ENCODE measurements at regions not wholly inside any gene's neighbourhood (a gene's known extent, or its start where the extent isn't known, plus 50 kb on each side); places are given as distances from the start of the nearest gene placed in this dataset.
A peak's percentile ranks its signal among the peaks of the same experiment; 100 is the strongest.

DNA sequence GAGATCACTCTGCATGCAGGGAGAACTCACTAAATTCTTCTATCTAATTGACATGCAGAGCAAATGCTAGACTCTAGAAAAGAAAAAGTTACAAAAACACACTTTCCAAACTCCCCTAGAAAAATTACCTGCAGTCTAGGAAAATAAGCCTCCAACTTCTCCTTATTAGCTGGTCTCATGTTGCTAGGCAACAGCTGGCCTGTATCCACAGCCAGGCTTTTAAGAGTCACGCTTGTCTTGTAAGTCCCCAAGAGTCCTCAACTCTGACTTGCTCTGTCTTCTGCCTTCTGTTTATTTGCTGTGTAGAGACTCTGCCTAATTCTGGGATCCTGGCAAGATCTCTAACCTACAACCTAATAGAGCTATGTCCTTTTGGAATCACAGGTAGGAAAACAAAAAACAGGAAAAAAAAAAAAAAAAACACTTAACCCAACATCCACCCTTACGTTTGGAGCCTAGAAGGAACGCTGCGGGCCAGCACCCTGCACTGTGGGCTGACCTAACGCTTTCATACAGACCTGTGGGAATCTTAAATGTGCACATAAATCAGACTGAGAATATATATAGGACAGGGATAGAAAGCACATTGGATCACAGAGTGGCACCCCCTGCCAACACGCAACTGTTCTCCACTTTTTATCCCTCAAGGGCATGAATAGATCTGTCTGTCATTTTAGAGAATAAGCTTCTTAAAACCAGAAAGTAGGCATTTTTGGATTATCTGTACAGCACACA, 117.0 kb upstream of the PTPRZ1 start:
- TF ChIP-seq CTCF (IDR thresholded peaks at IDR 0.05) (no peak), POLR2A (IDR thresholded peaks at IDR 0.05) (no peak)
- Histone ChIP-seq H3K27me3 (no peaks in the 10 kb centered on the region), H3K9me3 (no peaks in the 10 kb centered on the region), H3K27ac (no peak overlapping the region), H3K4me1 (peaks cover 0 to 30% (median 5%) of the 10 kb centered on the region in 3 donors), H3K4me3 (no peak overlapping the region), H3K36me3 (no peaks in the 10 kb centered on the region)
- WGBS, 2 donors: 38 to 61% methylated on average over 6 of the region's 6 CpGs
- intact Hi-C loops (cut with DNase I): no loop called here
- DNase-seq: no peak

- no peak for DNase-seq
Observed at GRCh38 chr7:121755286-121755685, 117.7 kb upstream of the PTPRZ1 start.

GRCh38 chr7:121753944-121754343, 119.0 kb upstream of the PTPRZ1 start:
- Histone ChIP-seq H3K4me3 (no peak overlapping the region), H3K9me3 (no peaks in the 10 kb centered on the region), H3K4me1 (peaks cover 0 to 30% (median 5%) of the 10 kb centered on the region in 3 donors), H3K27me3 (no peaks in the 10 kb centered on the region), H3K36me3 (no peaks in the 10 kb centered on the region), H3K27ac (peak overlapping the region in 1 of 4 donors; percentile 19)
- 33 to 54% methylated on average over 2 of the region's 2 CpGs for WGBS, 2 donors
- intact Hi-C loops (cut with DNase I): no loop called here
- no peak for DNase-seq
- TF ChIP-seq CTCF (IDR thresholded peaks at IDR 0.05): no peak
- TF ChIP-seq POLR2A (IDR thresholded peaks at IDR 0.05): no peak

More at GRCh38 chr7:121755286-121755685, 117.7 kb upstream of the PTPRZ1 start:
- H3K27me3 ChIP-seq: no peaks in the 10 kb centered on the region
- peaks cover 0 to 30% (median 5%) of the 10 kb centered on the region in 3 donors for H3K4me1 ChIP-seq
- H3K9me3 ChIP-seq: no peaks in the 10 kb centered on the region
- intact Hi-C loops (cut with DNase I): no loop called here
- H3K36me3 ChIP-seq: no peaks in the 10 kb centered on the region
- WGBS, 2 donors: 27 to 38% methylated on average over 2 of the region's 2 CpGs
- no peak overlapping the region for H3K27ac ChIP-seq
- H3K4me3 ChIP-seq: no peak overlapping the region
- no peak for TF ChIP-seq POLR2A (IDR thresholded peaks at IDR 0.05)
- no peak for TF ChIP-seq CTCF (IDR thresholded peaks at IDR 0.05)

DNA sequence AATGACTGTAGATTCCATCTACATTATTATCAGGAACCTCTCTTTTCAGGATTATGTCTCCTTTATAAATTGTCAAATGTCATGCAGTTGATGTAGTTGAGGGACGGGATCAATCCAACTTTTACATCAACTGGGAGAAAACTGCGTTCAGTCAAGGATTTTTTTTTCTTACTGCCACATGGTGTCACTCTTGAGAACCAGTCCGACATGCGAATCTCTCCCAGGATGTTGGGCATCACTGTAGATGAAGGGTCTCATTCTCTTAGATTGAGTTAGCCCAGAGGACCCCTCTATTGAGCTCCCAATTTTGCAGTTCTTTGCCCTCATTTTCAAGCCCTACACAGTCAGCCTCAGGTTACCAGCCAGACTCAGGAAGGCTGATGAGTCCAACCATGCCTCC, 120.3 kb upstream of the PTPRZ1 start:
- WGBS, 2 donors: 40 to 54% methylated on average over 4 of the region's 4 CpGs
- Histone ChIP-seq H3K27me3 (no peaks in the 10 kb centered on the region), H3K36me3 (no peaks in the 10 kb centered on the region), H3K4me1 (peaks cover 0 to 34% (median 5%) of the 10 kb centered on the region in 3 donors), H3K4me3 (no peak overlapping the region), H3K9me3 (no peaks in the 10 kb centered on the region), H3K27ac (no peak overlapping the region)
- TF ChIP-seq CTCF (IDR thresholded peaks at IDR 0.05): peak in 1 of 6 experiments; percentile 10
- no peak for TF ChIP-seq POLR2A (IDR thresholded peaks at IDR 0.05)
- no peak for DNase-seq
- intact Hi-C loops (cut with DNase I): no loop called here

DNA sequence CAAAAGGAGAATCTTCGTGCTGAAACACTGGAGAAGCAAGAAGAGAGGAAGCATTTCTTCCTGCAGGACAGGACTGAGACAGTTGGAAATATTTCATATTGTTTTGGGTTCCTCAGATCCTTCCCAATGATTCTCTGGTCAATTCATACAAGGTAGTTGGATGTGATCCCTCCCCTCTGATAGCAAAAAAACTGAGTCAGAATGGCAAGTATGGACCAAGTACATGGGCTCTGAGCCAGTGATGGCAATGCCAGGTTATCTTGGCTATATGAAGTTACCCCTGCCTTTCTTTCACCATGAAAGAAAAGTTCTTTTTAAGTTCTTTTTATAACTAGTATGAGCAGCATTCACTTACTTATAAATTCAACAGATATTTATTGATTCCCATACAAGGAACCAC, 124.4 kb upstream of the PTPRZ1 start:
- WGBS, 2 donors: 12 to 13% methylated on average over 1 of the region's 1 CpG
- peaks cover 0 to 35% (median 2%) of the 10 kb centered on the region in 3 donors for H3K4me1 ChIP-seq
- H3K36me3 ChIP-seq: no peaks in the 10 kb centered on the region
- H3K4me3 ChIP-seq: no peak overlapping the region
- no peak overlapping the region for H3K27ac ChIP-seq
- DNase-seq: no peak
- intact Hi-C loops (cut with DNase I): no loop called here
- TF ChIP-seq CTCF (IDR thresholded peaks at IDR 0.05): no peak
- TF ChIP-seq POLR2A (IDR thresholded peaks at IDR 0.05): no peak
- no peaks in the 10 kb centered on the region for H3K27me3 ChIP-seq
- H3K9me3 ChIP-seq: no peaks in the 10 kb centered on the region

All from esophagus squamous epithelium (tissue), 5 donors.